Endothelial cell of umbilical vein (primary cell): ENCODE measurements at regions not wholly inside any gene's neighbourhood (a gene's known extent, or its start where the extent isn't known, plus 50 kb on each side); places are given as distances from the start of the nearest gene placed in this dataset.

Source experiments
- BruUV-seq: library from RNA; stranded (reverse); fragments of 400-500 nt; replicated peaks from 2 replicates; lab custom pipeline; 2021; lab: Mats Ljungman, UMichigan
- CTCF ChIA-PET: fragments of 300-600, 350-600 bp; sonication (Branson Sonifier 250); formaldehyde crosslinking; loops from one replicate; lab custom pipeline; 2021; ENCODE audit warnings: antibody characterized with exemption, inconsistent platforms; lab: Charles Lee
- POLR2A ChIA-PET: fragments of 300-600, 350-600 bp; sonication (Branson Sonifier 250); formaldehyde crosslinking; loops from one replicate; lab custom pipeline; 2021; ENCODE audit warnings: antibody characterized with exemption, inconsistent platforms; lab: Charles Lee
- DNase-seq: peaks from one replicate; pipeline ENCODE4 v3.0.0-alpha.2; 2011; ENCODE audit warnings: low read depth, low spot score
- FAIRE-seq: peaks from 2 replicates; lab custom pipeline; 2011; peaks lifted over from hg19 to GRCh38; lab: Jason Lieb, UNC
- H2AFZ ChIP-seq: 2 replicates; pipeline ENCODE4 v1.6.0; 2012; ENCODE audit warnings: low read depth, low read length, control low read depth, inconsistent platforms
- H3K27ac ChIP-seq: 2 replicates; pipeline ENCODE4 v1.5.1; 2011; ENCODE audit warnings: low read depth, mild to moderate bottlenecking, control low read depth, low read length, moderate library complexity; ENCODE audit not compliant: insufficient read depth
- H3K27me3 ChIP-seq, 2 experiments: 2 replicates each; pipeline versions ENCODE4 v1.6.0 to v1.6.1; 2011; ENCODE audit warnings: low read length in 2 of 2, mixed read lengths in 1 of 2; ENCODE audit not compliant: control insufficient read depth in 2 of 2, insufficient read depth in 2 of 2
- H3K36me3 ChIP-seq, 2 experiments: 2 replicates in 1 of 2; 3 replicates in 1 of 2; pipeline ENCODE4 v1.5.1; 2011; ENCODE audit warnings: low read length in 2 of 2, mild to moderate bottlenecking in 1 of 2, moderate library complexity in 1 of 2; ENCODE audit not compliant: control insufficient read depth in 2 of 2, insufficient read depth in 2 of 2; ENCODE audit errors: extremely low read depth in 1 of 2
- H3K4me1 ChIP-seq: 3 replicates; pipeline ENCODE4 v1.5.1; 2011; ENCODE audit warnings: mild to moderate bottlenecking, low read length; ENCODE audit not compliant: control insufficient read depth, insufficient read depth; ENCODE audit errors: extremely low read depth
- H3K4me2 ChIP-seq: 2 replicates; pipeline ENCODE4 v1.6.1; 2011; ENCODE audit warnings: low read length, control low read depth, mixed read lengths; ENCODE audit not compliant: insufficient read depth
- H3K4me3 ChIP-seq, 3 experiments: fragments of 200-600 bp in 1 of 3; sonication (generic), shearing (Covaris generic) in 1 of 3; replicated peaks in 1 of 3; 2 replicates each; pipeline ENCODE4 v1.5.1; 2011 to 2016; ENCODE audit warnings: control low read depth in 3 of 3, low read length in 3 of 3, mild to moderate bottlenecking in 2 of 3, inconsistent platforms in 1 of 3, low read depth in 1 of 3, moderate library complexity in 1 of 3; ENCODE audit not compliant: insufficient read depth in 1 of 3
- H3K79me2 ChIP-seq: 2 replicates; pipeline ENCODE4 v1.6.0; 2012; ENCODE audit warnings: low read length, inconsistent platforms; ENCODE audit not compliant: control insufficient read depth, insufficient read depth
- H3K9ac ChIP-seq: replicated peaks from 2 replicates; pipeline ENCODE3; 2011; ENCODE audit warnings: low read length, control low read depth; ENCODE audit not compliant: insufficient read depth; ENCODE audit errors: extremely low read depth
- H3K9me1 ChIP-seq: replicated peaks from 3 replicates; pipeline ENCODE4 v1.6.0; 2011; ENCODE audit warnings: mild to moderate bottlenecking, low read length; ENCODE audit not compliant: control insufficient read depth, insufficient read depth; ENCODE audit errors: extremely low read depth
- H3K9me3 ChIP-seq: replicated peaks from 2 replicates; pipeline ENCODE4 v1.5.1; 2012; ENCODE audit warnings: low read length, inconsistent platforms; ENCODE audit not compliant: control insufficient read depth, insufficient read depth
- H4K20me1 ChIP-seq: replicated peaks from 2 replicates; pipeline ENCODE3; 2011; ENCODE audit warnings: mild to moderate bottlenecking, low read length; ENCODE audit not compliant: control insufficient read depth, insufficient read depth; ENCODE audit errors: extremely low read depth
- EZH2 ChIP-seq: IDR thresholded peaks from 2 replicates; pipeline ENCODE4 v1.6.1; 2012; ENCODE audit warnings: borderline replicate concordance, low read depth, mild to moderate bottlenecking, moderate library complexity, low read length, inconsistent platforms; ENCODE audit not compliant: severe bottlenecking
- GATA2 ChIP-seq: IDR thresholded peaks from 2 replicates; pipeline ENCODE4 v1.7.0; 2011; ENCODE audit warnings: low read depth, mild to moderate bottlenecking, moderate library complexity, mixed read lengths, low read length; ENCODE audit not compliant: insufficient read length, insufficient read depth
- MYC ChIP-seq: IDR thresholded peaks from one replicate; pipeline ENCODE4 v1.6.1; 2011; ENCODE audit warnings: mild to moderate bottlenecking, low read depth, low read length
- POLR2A ChIP-seq: IDR thresholded peaks from 2 replicates; pipeline ENCODE4 v1.6.1; 2012; ENCODE audit warnings: low read depth, mild to moderate bottlenecking, control low read depth, low read length
- POLR2AphosphoS5 ChIP-seq: IDR thresholded peaks from 2 replicates; pipeline ENCODE4 v1.6.1; 2012; ENCODE audit warnings: low read depth, mild to moderate bottlenecking, control low read depth, low read length, moderate library complexity; ENCODE audit not compliant: insufficient read depth
- dilution Hi-C: fragments of 300-500 bp; cut with MboI; formaldehyde crosslinking; loops from one replicate; pipeline ENCODE4 v1.15.0; 2019; ENCODE audit warnings: low sequenced_read_pairs; ENCODE audit not compliant: extremely low pct_ligation_motif_present
- intact Hi-C: fragments of 100-400 bp; cut with micrococcal nuclease; formaldehyde crosslinking; loops from one replicate; pipeline ENCODE4 v1.10.0; 2022
- TF ChIP-seq, protein P1 (sequence below): IDR thresholded peaks from 2 replicates; pipeline ENCODE4 v1.6.1; 2011; ENCODE audit not compliant: insufficient read depth, insufficient read length

DNA sequence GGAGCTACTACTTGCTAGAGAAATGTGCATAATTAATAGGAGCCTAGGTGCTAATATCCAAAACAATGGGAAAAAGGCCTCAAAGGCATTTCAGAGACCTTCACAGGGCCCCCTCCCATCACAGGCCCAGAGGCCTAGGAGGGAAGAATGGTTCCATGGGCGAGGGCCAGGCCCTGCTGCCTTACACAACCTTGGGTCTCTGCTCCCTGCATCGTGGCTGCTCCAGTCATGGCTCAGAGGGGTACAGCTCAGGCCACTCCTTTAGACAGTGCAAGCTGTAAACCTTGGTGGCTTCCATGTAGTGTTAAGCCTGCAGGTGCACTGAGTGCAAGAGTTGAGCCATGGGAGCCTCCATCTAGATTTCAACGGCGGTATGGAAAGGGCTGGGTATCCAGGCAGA lies 429.2 kb downstream of the FIGN start:
- no peaks in the 10 kb centered on the region for H3K9me1 ChIP-seq
- no peaks in the 10 kb centered on the region for H3K4me1 ChIP-seq
- dilution Hi-C loops (no loop called here), intact Hi-C loops (no loop called here)
- DNase-seq = no peak
- no peaks in the 10 kb centered on the region for H3K27me3 ChIP-seq
- H3K4me3 ChIP-seq = no peak overlapping the region
- no peak for FAIRE-seq
- ChIA-PET CTCF (no interaction called here), POLR2A (no interaction called here)
- BruUV-seq = no TSS peak
- no peak for TF ChIP-seq GATA2
- no peaks in the 10 kb centered on the region for H3K9me3 ChIP-seq
- H2AFZ ChIP-seq = no peak overlapping the region
- H3K27ac ChIP-seq = no peak overlapping the region
- no peaks in the 10 kb centered on the region for H4K20me1 ChIP-seq
- no peaks in the 10 kb centered on the region for H3K79me2 ChIP-seq
- H3K4me2 ChIP-seq = no peak overlapping the region
- H3K9ac ChIP-seq = no peak overlapping the region
- no peaks in the 10 kb centered on the region for H3K36me3 ChIP-seq

DNA sequence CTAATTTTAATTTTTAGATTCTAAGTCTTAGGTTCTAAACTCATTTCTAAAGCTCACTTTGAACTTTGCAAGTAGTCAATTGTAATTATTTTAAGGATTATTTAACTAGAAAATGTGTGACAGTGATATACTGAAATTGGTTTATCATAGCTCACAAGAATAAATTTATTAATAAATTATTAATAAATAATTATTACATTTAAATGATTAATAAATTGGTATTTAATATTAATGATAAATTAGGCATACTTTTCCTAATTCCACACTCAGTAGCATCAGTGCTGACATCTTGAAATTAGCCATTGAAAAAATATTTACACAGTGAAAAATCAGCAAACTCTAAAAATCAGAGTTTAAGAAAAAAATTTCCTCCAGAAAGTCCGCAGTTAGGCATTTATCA lies 433.7 kb downstream of the FIGN start:
- Histone ChIP-seq H3K9me1 (no peaks in the 10 kb centered on the region), H3K27ac (no peak overlapping the region), H3K27me3 (no peaks in the 10 kb centered on the region), H3K36me3 (no peaks in the 10 kb centered on the region), H3K79me2 (no peaks in the 10 kb centered on the region), H3K9me3 (no peaks in the 10 kb centered on the region), H4K20me1 (no peaks in the 10 kb centered on the region), H3K4me2 (no peak overlapping the region), H3K4me1 (no peaks in the 10 kb centered on the region), H2AFZ (no peak overlapping the region), H3K4me3 (no peak overlapping the region), H3K9ac (no peak overlapping the region)
- CTCF ChIA-PET = interaction anchor here (0.7 kb wide), 1 partner anchor 120 kb away, joined by 3 read pairs; no protein-coding TSS in a partner anchor
- intact Hi-C loops = no loop called here
- DNase-seq (no peak), FAIRE-seq (no peak)
- dilution Hi-C loops = no loop called here
- POLR2A ChIA-PET = no interaction called here
- BruUV-seq = no TSS peak
- TF ChIP-seq EZH2 (no peak), MYC (no peak), POLR2A (no peak), POLR2AphosphoS5 (no peak)
- TF ChIP-seq, protein P1, sequence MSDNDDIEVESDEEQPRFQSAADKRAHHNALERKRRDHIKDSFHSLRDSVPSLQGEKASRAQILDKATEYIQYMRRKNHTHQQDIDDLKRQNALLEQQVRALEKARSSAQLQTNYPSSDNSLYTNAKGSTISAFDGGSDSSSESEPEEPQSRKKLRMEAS = no peak
